Cardiac muscle cell (in vitro differentiated cells and primary cell): ENCODE measurements at regions not wholly inside any gene's neighbourhood (a gene's known extent, or its start where the extent isn't known, plus 50 kb on each side); places are given as distances from the start of the nearest gene placed in this dataset.
"Not testable (repeated sequence)": the region's sequence is repeated elsewhere in the genome, so short reads cannot be mapped to it uniquely, and the experiment has no call there.

Experiments
- DNase-seq, 2 donors: peaks; one replicate each; pipeline versions ENCODE4 v3.0.0 to v3.0.0-alpha.2; 2010 to 2017; ENCODE audit warnings: low read depth in 1 of 2, low spot score in 1 of 2
- H3K27ac ChIP-seq: fragments of 200-600 bp; sonication (generic); 2 replicates; pipeline ENCODE4 v1.5.1; 2016
- H3K27me3 ChIP-seq: fragments of 200-600 bp; sonication (generic); 2 replicates; pipeline ENCODE4 v1.6.0; 2016; ENCODE audit warnings: control low read depth
- H3K36me3 ChIP-seq: fragments of 200-600 bp; sonication (generic); 2 replicates; pipeline ENCODE4 v1.5.1; 2016; ENCODE audit warnings: control low read depth
- H3K4me1 ChIP-seq: fragments of 200-600 bp; sonication (generic); 2 replicates; pipeline ENCODE4 v1.8.1; 2017; ENCODE audit warnings: low read depth, mild to moderate bottlenecking, mixed run types
- H3K4me3 ChIP-seq: fragments of 200-600 bp; sonication (generic); 2 replicates; pipeline ENCODE4 v1.5.1; 2016; ENCODE audit warnings: mild to moderate bottlenecking
- H3K9me3 ChIP-seq: fragments of 200-600 bp; sonication (generic); 2 replicates; pipeline ENCODE4 v1.5.1; 2017; ENCODE audit warnings: low read depth, mild to moderate bottlenecking, control low read depth
- TF ChIP-seq, protein P1 (sequence below): IDR thresholded peaks from 2 replicates; pipeline ENCODE4 v1.5.1; 2012; ENCODE audit warnings: low read depth, mild to moderate bottlenecking, low read length

GRCh38 chr6:71678091-71678490 lies 208.3 kb upstream of the RIMS1 start:
- Histone ChIP-seq H3K36me3 (no peaks in the 10 kb centered on the region), H3K9me3 (no peaks in the 10 kb centered on the region), H3K27me3 (no peaks in the 10 kb centered on the region), H3K27ac (no peak overlapping the region), H3K4me1 (peaks cover 15% of the 10 kb centered on the region), H3K4me3 (no peak overlapping the region)
- DNase-seq: no peak
- TF ChIP-seq, protein P1, sequence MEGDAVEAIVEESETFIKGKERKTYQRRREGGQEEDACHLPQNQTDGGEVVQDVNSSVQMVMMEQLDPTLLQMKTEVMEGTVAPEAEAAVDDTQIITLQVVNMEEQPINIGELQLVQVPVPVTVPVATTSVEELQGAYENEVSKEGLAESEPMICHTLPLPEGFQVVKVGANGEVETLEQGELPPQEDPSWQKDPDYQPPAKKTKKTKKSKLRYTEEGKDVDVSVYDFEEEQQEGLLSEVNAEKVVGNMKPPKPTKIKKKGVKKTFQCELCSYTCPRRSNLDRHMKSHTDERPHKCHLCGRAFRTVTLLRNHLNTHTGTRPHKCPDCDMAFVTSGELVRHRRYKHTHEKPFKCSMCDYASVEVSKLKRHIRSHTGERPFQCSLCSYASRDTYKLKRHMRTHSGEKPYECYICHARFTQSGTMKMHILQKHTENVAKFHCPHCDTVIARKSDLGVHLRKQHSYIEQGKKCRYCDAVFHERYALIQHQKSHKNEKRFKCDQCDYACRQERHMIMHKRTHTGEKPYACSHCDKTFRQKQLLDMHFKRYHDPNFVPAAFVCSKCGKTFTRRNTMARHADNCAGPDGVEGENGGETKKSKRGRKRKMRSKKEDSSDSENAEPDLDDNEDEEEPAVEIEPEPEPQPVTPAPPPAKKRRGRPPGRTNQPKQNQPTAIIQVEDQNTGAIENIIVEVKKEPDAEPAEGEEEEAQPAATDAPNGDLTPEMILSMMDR: no peak

GRCh38 chr6:71681234-71681867 lies 205.0 kb upstream of the RIMS1 start:
- H3K27me3 ChIP-seq: no peaks in the 10 kb centered on the region
- no peak overlapping the region for H3K27ac ChIP-seq
- no peak for DNase-seq
- H3K9me3 ChIP-seq: no peaks in the 10 kb centered on the region
- TF ChIP-seq, protein P1: no peak
- no peaks in the 10 kb centered on the region for H3K4me1 ChIP-seq
- H3K4me3 ChIP-seq: no peak overlapping the region
- H3K36me3 ChIP-seq: no peaks in the 10 kb centered on the region

DNA sequence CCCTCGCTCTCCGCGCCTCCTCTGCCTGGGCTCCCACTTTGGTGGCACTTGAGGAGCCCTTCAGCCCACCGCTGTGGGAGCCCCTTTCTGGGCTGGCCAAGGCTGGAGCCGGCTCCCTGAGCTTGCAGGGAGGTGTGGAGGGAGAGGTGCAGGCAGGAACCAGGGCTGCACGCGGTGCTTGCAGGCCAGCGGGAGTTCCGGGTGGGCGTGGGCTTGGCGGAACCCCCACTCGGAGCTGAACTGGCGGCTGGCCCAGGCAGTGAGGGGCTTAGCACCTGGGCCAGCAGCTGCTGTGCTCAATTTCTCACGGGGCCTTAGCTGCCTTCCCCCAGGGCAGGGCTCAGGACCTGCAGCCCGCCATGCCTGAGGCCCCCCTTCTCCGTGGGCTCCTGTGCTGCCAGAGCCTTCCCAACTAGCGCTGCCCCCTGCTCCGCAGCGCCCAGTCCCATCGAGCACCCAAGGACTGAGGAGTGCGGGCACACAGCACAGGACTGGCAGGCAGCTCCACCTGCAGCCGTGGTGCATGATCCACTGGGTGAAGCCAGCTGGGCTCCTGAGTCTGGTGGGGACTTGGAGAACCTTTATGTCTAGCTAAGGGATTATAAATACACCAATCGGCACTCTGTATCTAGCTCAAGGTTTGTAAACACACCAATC lies 200.2 kb upstream of the RIMS1 start:
- not testable (repeated sequence) for H3K9me3 ChIP-seq, DNase-seq, H3K4me3 ChIP-seq, H3K27me3 ChIP-seq, H3K27ac ChIP-seq, H3K4me1 ChIP-seq, H3K36me3 ChIP-seq

- Histone ChIP-seq H3K9me3 (no peaks in the 10 kb centered on the region), H3K27me3 (no peaks in the 10 kb centered on the region), H3K4me1 (no peaks in the 10 kb centered on the region), H3K4me3 (no peak overlapping the region), H3K27ac (no peak overlapping the region), H3K36me3 (no peaks in the 10 kb centered on the region)
- DNase-seq: no peak
- TF ChIP-seq, protein P1: no peak
These were observed 187.6 kb upstream of the RIMS1 start for GRCh38 chr6:71698702-71699101.

GRCh38 chr6:71706523-71706922 lies 179.8 kb upstream of the RIMS1 start:
- TF ChIP-seq, protein P1: no peak
- no peaks in the 10 kb centered on the region for H3K27me3 ChIP-seq
- no peak overlapping the region for H3K27ac ChIP-seq
- H3K36me3 ChIP-seq: no peaks in the 10 kb centered on the region
- no peak overlapping the region for H3K4me3 ChIP-seq
- H3K9me3 ChIP-seq: no peaks in the 10 kb centered on the region
- H3K4me1 ChIP-seq: no peaks in the 10 kb centered on the region
- no peak for DNase-seq

DNA sequence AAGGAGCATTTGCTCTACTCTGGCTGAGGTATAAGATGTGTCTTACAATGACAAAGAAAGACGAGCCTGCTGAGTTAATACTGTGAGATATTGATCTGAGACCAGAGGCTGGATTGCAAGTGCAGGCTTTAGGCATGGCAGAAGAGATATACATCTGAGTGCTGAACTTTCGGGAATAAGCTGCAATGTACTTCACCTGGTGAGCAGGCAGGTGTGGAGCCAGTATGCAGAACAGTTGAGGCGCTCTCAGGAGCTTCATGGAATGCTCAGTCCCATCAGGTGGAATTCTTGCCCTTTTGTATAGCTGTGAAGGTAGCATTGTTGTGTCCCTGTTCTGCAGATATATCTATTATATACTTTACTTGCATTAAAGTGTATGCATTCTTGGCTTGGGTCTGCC lies 179.3 kb upstream of the RIMS1 start:
- H3K4me1 ChIP-seq: no peaks in the 10 kb centered on the region
- H3K27ac ChIP-seq: no peak overlapping the region
- H3K27me3 ChIP-seq: no peaks in the 10 kb centered on the region
- no peak overlapping the region for H3K4me3 ChIP-seq
- no peak for DNase-seq
- TF ChIP-seq, protein P1: no peak
- no peaks in the 10 kb centered on the region for H3K36me3 ChIP-seq
- no peaks in the 10 kb centered on the region for H3K9me3 ChIP-seq
